DND-41 (cell line): ENCODE measurements at regions not wholly inside any gene's neighbourhood (a gene's known extent, or its start where the extent isn't known, plus 50 kb on each side); places are given as distances from the start of the nearest gene placed in this dataset.

Experiments used
- EZH2 ChIP-seq: IDR thresholded peaks from 3 replicates; pipeline ENCODE4 v1.6.1; 2012; ENCODE audit warnings: borderline replicate concordance, low read depth, mild to moderate bottlenecking, moderate library complexity, low read length, inconsistent platforms; ENCODE audit not compliant: severe bottlenecking
- TF ChIP-seq, protein P1 (sequence below): IDR thresholded peaks from 2 replicates; pipeline ENCODE4 v1.5.1; 2012; ENCODE audit warnings: borderline replicate concordance, low read length, moderate library complexity, mild to moderate bottlenecking; ENCODE audit not compliant: poor library complexity, severe bottlenecking; ENCODE audit errors: extremely low read depth

DNA sequence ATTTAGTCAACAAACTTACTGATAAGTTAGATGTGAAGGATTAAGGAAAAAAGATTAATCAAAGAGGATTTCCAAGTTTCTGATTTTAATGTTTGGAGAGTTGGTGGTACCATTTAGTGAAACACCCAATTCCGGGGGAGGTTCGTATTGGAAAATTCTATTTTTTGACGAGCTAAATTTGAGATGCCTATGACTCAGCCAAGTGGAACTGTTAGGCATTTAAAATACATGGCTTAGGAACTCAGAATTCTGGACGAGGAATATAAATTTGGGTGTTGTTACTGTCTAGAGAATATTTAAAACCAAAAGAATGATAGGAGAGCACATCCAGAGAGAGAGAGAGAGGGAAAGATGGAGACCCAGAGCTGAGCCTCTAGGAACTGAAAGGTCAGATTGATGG, 103.6 kb downstream of the TMX3 start:
- no peak for TF ChIP-seq EZH2
- TF ChIP-seq, protein P1, sequence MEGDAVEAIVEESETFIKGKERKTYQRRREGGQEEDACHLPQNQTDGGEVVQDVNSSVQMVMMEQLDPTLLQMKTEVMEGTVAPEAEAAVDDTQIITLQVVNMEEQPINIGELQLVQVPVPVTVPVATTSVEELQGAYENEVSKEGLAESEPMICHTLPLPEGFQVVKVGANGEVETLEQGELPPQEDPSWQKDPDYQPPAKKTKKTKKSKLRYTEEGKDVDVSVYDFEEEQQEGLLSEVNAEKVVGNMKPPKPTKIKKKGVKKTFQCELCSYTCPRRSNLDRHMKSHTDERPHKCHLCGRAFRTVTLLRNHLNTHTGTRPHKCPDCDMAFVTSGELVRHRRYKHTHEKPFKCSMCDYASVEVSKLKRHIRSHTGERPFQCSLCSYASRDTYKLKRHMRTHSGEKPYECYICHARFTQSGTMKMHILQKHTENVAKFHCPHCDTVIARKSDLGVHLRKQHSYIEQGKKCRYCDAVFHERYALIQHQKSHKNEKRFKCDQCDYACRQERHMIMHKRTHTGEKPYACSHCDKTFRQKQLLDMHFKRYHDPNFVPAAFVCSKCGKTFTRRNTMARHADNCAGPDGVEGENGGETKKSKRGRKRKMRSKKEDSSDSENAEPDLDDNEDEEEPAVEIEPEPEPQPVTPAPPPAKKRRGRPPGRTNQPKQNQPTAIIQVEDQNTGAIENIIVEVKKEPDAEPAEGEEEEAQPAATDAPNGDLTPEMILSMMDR = no peak
